HEK293T (cell line): ENCODE measurements at regions not wholly inside any gene's neighbourhood (a gene's known extent, or its start where the extent isn't known, plus 50 kb on each side); places are given as distances from the start of the nearest gene placed in this dataset.

Experiments used
- CTBP1 ChIP-seq: fragments of 450-650 bp; IDR thresholded peaks from 2 replicates; pipeline ENCODE4 v1.6.1; 2016; ENCODE audit warnings: borderline replicate concordance
- FOXM1 ChIP-seq: fragments of 450-650 bp; IDR thresholded peaks from 2 replicates; pipeline ENCODE4 v1.6.1; 2017; ENCODE audit warnings: mild to moderate bottlenecking, borderline replicate concordance
- LEF1 ChIP-seq: fragments of 450-650 bp; IDR thresholded peaks from 2 replicates; pipeline ENCODE4 v1.6.1; 2017; ENCODE audit warnings: mild to moderate bottlenecking, borderline replicate concordance

GRCh38 chr3:72231439-72232196, 446.7 kb upstream of the PROK2 start:
- TF ChIP-seq LEF1 (no peak), FOXM1 (no peak), CTBP1 (no peak)
